Renal pelvis (tissue), 1 donor: ENCODE measurements at regions not wholly inside any gene's neighbourhood (a gene's known extent, or its start where the extent isn't known, plus 50 kb on each side); places are given as distances from the start of the nearest gene placed in this dataset.

ENCODE experiments used
- DNase-seq: peaks from one replicate; pipeline ENCODE4 v3.0.0-alpha.2; 2013

DNA sequence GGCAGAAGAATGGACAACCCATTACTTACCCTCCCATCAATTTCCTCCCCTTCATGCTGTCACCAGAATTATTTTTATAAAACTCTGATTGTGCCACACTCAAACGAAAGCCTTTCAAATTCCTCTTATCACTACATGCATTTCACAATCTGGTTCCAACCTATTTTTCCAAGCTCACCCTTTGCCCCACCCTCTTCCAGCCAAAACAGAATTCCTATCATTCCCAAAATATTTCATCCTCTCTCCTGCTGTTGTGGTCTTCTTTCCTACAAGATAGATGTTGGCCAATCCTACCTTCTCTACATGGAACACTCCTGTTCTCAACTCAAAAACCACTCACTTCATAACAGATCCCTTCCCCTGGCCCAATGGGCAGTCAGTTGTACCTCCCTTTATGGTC is 111.5 kb downstream of the ELAPOR2 start:
- no peak for DNase-seq

DNA sequence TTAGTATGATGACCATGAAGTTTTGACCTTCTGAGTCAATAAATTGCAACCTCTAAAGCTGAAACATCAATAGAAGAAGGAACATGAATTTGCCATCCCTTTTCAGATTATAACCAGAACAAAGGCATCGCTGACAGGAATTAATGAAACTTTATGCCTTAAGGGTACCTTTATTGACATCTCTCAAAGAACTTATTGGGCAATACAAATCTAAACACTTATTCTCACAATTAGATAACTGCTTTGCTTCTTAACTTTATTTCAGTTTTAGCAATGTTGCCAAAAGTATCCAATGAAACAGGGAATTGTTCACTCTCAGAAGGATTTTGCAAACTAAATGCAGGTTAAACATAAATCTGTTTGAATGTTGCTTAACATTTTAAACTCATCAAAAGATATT is 116.0 kb downstream of the ELAPOR2 start:
- no peak for DNase-seq

GRCh38 chr7:86942995-86943394 is 116.5 kb downstream of the ELAPOR2 start:
- no peak for DNase-seq

DNA sequence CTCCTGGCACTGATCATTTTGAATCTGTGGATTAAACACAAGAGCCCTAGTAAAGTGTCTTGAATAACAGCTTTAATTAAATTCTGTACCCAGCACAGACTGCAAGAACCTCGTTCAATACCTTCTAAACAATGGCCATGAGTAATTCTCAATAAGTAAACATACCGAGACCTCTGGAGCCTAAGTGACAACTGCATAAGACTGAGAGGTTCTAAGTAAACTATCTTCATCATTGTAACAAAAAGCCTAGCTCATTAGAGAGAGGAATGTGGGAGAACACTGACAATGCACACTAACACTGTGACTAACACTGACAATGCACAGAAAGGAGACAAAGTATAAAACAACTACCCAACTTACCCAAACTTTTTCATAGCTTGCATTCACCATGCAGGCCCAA is 117.4 kb downstream of the ELAPOR2 start:
- no peak for DNase-seq

DNA sequence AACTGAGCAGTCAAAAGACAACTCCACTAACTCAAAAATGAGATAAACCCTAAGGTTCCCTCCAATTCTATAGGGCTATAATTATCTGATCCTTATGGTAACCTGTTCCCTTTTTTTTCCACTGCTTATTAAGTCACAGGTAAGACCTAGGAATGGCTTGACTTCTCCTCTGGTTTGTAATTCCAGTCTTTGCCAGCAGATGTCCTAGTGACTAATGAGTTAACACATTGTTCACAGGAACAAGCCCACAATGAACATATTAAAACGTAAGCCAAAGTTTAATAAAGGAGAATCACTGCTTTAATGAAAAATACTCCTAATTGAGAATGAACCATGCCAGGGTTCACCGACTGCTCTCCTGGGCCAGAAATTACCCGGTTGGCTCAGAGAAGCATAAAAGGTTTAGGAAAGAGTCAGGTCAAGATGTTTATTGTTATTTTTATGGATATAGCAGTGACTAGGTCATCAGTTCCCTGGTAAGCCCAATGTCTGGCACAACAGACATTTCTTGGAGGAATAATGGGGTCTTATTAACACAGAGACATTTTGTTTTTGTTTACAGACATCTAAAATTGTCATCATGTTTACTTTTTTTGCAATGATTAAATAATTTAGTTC is 120.1 kb downstream of the ELAPOR2 start:
- DNase-seq, result peak; percentile 60

- no peak for DNase-seq
These were observed 122.0 kb downstream of the ELAPOR2 start for GRCh38 chr7:86937363-86937878.

DNA sequence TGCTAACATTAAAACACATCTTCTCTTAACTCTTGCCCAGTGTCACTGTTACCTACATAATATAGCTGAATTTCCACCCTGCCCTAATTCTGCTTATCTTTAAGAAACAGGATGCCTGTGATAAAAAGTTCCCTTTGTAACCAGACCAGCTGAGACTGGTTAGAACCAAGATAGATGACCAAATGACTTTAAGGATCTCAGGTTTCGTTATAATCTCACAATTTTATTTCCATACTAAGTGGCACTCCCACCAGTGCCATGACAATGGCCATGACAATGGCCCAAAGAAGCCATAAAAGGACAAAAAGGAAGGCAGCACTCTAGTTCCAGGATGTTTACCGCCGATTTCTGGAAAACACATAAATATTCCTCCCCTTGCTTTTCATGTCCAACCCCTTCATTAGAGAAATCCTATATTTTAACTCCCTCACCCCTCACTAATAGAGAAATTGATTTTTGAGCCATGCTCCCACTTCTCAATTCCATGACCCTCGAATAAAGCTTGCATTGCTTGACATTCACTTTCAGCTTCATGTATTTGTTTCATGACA is 126.1 kb downstream of the ELAPOR2 start:
- DNase-seq, result no peak

DNA sequence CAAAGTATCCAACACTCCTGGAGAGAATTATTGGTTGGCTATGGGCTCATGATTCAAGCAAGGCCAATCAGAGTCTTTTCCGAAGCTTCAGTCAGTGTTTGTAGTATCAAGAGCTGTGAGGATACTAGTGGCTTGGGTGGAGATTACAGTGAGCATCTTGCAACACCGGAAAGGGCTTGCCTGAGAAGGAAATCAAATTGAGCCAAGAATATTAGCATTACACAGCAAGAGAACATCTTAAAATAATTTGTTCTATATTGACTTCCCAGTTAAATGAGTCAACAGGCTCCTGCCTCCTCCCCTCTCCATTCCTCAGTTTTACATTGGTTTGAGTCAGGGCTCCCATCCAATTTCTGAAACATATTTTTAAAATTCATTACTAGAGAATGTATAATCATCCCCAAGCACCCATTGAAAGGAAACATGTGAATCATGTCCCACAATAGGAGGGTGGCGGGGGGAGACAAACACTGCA is 127.4 kb downstream of the ELAPOR2 start:
- no peak for DNase-seq

DNA sequence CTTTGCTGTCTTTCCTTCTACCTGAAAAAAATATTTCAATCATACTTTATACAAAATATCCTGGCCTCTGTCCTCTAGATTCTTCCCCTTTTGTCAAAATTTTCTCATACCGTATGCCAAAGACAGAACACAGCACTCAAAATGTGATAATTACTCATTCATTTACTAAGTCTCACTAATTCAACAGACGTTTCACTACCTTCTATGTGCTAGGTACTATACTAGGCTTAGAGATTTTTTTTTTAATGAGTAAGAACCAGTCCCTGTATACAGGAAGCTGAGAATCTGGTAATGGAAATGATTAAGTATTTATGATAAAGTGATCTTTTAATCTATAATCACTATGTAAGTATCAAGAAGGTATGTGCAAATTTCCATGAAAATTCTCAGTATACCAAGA is 128.0 kb downstream of the ELAPOR2 start:
- DNase-seq, result no peak

DNA sequence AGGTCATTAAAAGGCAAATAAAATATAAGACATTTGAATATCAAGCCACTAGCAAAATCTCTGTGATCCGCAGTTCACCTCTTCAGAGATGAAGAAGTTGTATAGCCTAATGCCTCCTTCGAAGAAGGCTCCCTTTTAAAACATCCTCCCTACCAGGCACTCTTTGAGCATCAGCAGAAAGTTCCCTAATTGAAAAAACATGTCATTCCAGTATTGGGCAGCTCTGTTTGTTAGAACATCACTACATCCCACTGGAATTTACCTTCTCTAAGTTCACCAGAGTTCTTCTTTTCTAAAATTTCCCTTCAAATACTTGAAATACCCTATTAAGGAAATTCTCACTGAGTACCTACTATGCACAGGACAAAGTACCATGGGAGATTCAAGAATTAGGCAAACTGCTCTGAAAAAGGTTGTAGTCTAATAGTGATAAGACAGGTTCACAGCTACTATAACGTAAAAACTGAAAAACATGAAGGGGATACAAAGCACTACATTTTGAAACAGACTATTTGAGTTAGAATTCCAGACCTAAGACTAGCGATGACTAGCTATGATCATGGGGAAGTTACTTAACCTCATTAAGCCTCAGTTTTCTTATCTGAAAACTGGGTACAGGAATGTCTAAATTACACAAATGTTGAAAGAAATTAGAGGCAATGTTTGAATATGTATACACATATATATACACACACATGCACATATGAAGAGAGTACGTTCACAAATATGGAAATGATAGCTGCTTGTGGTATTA is 128.7 kb downstream of the ELAPOR2 start:
- DNase-seq, result no peak

- no peak for DNase-seq
These were observed 130.0 kb downstream of the ELAPOR2 start for GRCh38 chr7:86929293-86930109.

GRCh38 chr7:86928308-86928707 is 131.1 kb downstream of the ELAPOR2 start:
- no peak for DNase-seq

DNA sequence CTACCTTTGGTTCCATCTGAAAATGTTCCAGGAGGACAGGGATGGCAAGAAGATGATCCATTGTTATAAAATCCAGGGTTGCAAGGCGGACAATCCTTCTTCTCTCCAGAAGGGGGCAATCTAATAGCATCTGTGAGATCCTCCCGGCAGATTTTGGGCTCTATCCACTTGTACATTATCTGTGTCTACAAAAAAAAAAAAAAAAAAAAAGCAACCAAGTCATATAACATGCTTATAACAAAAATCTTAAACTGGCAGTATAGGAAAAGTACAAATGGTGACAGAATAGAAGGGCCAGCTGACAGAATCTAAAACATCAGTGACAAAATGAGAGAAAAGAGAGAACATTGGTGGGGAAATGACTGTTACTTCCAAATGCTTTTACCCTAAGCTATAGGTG is 132.7 kb downstream of the ELAPOR2 start:
- DNase-seq, result no peak

- no peak for DNase-seq
These were observed 134.2 kb downstream of the ELAPOR2 start for GRCh38 chr7:86925221-86925620.

DNA sequence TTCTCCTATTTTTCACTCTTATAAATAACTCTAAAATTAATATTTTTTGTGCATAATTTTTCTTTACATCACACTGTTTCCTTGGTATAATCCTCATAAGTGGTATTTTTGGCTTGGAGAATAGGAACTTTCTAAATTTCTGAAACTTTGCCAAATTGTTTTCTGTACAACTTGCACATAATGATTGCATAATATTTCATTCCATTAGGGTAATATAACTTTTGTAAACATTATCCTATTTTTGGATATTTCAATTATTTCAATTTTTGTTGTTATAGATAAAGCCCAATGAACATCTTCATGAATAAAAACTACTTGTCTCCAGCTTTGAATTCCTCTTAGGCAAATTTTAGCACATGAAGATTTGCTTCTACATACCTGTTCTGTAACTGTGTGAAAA is 135.9 kb downstream of the ELAPOR2 start:
- DNase-seq, result no peak

DNA sequence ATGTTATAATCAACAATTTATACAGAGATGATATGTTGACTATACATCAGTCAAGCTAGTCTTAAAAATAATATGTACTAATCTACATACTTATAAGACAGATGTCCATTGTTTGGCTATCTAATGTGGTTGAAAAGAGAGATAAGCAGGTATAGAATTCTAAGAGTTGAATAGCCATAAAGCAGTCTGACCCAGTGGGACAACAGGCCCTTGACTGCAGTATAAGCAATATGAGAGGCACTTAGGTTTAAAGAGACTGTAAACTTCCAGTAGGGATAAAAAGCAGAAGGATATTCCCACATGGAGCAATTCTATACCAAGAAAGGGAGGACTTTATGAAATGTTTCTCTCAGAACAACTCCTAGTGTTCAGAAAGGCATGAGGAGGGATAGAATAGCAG is 139.3 kb downstream of the ELAPOR2 start:
- DNase-seq, result no peak

DNA sequence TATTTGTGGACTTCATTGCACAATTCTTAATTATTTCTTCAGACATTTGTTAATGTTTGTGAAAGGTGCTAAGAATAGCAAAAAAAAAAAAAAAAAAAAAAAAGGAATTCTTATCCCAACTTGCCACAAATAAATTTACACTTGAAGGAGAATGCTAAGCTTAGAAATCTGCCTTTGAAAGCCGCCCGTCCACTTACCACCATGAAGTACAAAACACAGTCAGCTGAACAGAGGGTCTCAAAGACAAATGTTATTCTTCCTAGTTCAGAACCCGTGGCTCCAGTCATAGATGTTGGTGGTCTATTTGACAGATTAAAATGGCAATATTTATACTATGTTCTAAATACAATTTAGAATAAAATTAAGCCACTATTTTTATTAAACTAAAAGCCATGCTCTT is 141.2 kb downstream of the ELAPOR2 start:
- DNase-seq, result no peak

- DNase-seq, result no peak
These were observed 143.1 kb downstream of the ELAPOR2 start for GRCh38 chr7:86916277-86916825.

- DNase-seq, result no peak
These were observed 144.9 kb downstream of the ELAPOR2 start for GRCh38 chr7:86914551-86914950.
